ENCODE measurements at regions not wholly inside any gene's neighbourhood (a gene's known extent, or its start where the extent isn't known, plus 50 kb on each side); places are given as distances from the start of the nearest gene placed in this dataset.

DNA sequence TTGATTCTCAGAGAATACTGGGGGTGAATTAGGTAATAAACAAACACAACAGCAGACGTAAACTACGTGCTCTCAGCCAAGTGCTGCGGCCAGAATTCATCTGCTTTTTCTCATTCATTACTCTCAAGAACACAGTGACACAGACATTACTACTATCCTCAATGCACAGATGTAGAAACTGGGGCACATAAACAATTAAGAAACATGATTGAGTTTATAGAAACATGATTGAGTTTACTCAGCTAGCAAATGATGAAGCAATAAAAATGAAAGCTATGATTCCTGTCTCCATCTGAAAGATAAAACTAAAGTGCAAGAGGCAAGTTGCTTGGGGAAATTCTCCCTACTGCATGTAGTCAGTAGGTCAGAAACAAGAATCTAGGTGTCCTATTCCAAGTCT is 140.5 kb downstream of the IFI44 start:
- DNase-seq (ENCODE audit: low spot score): no peak
- intact Hi-C loops (cut with DNase I): no loop called here

GRCh38 chr1:78792756-78793155 is 143.1 kb downstream of the IFI44 start:
- intact Hi-C loops (cut with DNase I): no loop called here
- DNase-seq (ENCODE audit: low spot score): no peak

DNA sequence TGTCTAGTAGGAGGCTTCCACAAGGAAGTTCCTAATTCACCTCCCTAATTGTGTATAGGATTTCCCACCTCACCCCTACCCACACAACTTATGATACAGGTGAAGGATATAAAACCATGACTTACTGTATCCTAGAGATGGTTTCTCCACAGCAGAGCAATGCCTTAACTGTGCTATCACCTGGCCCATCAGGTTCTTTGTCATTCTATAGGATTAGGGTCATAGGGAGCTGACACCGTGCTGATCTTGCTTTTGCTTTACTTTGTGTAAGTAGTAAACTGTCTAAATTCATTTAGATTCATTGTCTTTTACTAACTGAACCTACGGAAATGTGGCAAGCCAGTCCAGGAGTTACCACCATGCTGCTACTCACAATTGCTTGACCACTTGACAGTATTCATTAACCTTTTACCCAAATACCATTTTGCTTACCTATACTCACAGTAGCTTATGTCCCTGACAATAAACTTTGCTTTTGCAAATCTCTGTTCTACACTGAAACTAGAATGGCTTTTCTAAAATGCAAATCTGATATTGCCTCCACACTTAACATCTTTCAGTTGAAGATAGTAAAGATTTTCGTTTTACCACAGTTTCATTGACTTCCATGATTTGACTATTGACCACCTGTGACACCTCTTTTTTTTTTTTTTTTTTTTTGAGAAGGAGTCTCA is 147.6 kb downstream of the IFI44 start:
- intact Hi-C loops (cut with DNase I): no loop called here
- no peak for DNase-seq (ENCODE audit: low spot score)

GRCh38 chr1:78799926-78800325 is 150.3 kb downstream of the IFI44 start:
- no peak for DNase-seq (ENCODE audit: low spot score)
- intact Hi-C loops (cut with DNase I): no loop called here

- intact Hi-C loops (cut with DNase I): no loop called here
- DNase-seq (ENCODE audit: low spot score): no peak
These were observed 164.5 kb downstream of the IFI44 start for GRCh38 chr1:78814176-78814575.

- no peak for DNase-seq (ENCODE audit: low spot score)
- intact Hi-C loops (cut with DNase I): no loop called here
These were observed 175.9 kb downstream of the IFI44 start for GRCh38 chr1:78825561-78825960.

DNA sequence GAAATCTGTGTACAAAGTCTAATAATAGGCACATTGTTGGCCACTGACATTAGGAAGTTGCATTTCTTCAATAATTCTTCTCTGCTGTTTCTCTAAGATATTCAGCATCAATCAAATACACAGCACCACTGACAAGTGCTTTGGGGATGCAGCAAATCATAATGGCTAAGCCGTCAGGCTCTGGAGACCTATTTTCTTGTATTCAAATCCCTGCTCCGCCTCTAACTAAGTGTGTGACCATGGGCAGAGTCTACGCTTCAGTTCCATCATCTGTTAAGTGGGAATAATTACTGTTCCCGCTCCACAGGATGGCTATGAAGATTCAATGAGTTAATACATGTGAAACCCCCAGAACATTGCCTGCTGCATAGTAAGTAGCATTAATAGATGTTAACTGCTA is 176.9 kb downstream of the ADGRL4 start:
- intact Hi-C loops (cut with DNase I): no loop called here

DNA sequence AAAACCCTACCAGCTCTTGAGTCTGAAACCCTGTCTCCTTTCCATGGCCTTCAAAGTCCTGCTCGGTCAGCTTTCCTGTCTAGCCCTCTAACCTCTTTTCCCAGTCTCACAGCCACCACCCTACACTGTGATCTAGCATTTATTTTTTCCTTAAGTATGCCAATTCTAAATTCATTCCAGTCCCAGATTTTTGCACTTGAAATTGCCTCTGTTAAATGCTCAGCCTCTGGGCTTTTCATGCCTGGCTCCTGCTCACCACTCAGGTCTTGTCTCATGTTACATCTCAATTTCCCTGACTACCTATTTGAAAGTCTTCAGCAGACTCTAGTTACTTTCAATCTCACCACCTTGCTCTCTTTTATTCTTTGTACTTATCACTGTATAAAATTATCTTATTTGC is 176.2 kb downstream of the ADGRL4 start:
- intact Hi-C loops (cut with DNase I): no loop called here
- no peak for DNase-seq (ENCODE audit: low spot score)

More for the DNA sequence above, 176.9 kb downstream of the ADGRL4 start:
- no peak for DNase-seq (ENCODE audit: low spot score)

DNA sequence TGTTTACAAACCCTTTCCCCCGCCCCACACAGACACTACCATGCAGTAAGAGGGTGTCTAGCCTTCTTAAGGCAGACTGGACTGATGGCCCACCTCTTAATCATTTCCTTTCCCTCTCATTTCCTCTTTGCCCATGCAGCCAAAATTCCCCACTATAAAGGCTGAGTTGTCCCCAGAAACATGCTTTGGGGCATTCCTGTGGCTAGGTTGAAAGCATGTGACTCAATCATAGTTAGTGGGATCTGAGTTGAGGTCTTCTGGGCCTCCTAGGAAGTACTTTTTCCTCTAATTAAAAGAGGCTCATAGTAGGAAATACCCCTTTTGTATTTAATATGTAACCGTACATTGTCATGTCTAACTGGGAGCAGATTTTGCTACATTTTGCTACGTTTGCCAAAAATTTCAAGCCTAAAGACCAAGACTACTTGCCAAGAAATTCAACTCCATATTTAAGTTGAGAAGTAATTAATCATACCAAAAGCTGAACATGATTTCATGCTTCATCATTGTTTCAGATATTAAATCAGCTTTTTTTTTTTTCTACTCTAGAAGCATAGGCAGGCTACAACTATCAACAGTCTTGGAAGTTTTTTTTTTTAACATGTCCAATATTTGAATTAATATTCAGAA is 174.7 kb downstream of the ADGRL4 start:
- intact Hi-C loops (cut with DNase I): no loop called here
- DNase-seq (ENCODE audit: low spot score): no peak

- intact Hi-C loops (cut with DNase I): no loop called here
- no peak for DNase-seq (ENCODE audit: low spot score)
These were observed 173.0 kb downstream of the ADGRL4 start for GRCh38 chr1:78833491-78833890.

DNA sequence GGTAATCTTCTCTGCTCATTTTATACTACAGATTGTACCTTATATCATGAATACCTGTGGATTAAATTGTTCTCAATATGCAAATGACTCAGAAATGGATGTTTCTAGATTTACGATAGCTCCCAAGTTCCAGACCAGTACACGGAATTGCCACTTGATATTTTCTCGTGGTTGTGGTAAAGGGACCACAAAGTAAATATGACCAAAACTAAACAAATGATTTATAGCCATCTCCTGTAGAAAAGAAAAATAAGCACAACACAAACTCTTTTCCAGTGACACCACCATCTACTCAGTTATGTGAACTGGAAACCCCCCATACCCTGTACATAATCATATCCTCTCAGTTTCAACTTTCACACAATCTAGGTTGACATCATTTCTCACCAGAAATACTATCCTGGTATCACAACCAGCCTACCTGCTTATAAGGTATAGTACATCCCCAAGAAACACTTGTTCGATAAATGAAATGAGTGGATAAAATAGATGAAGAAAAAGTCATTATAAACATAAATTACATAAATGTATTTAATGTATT is 172.3 kb downstream of the ADGRL4 start:
- DNase-seq (ENCODE audit: low spot score): no peak
- intact Hi-C loops (cut with DNase I): no loop called here

- no peak for DNase-seq (ENCODE audit: low spot score)
- intact Hi-C loops (cut with DNase I): loop anchor here (5.0 kb wide), 2 partner anchors 214 to 516 kb away; partner anchors contain the start of gene IFI44L
These were observed 169.8 kb downstream of the ADGRL4 start for GRCh38 chr1:78836726-78837125.

GRCh38 chr1:78839704-78840277 is 166.7 kb downstream of the ADGRL4 start:
- no peak for DNase-seq (ENCODE audit: low spot score)
- intact Hi-C loops (cut with DNase I): loop anchor here (2.0 to 5.0 kb wide), 3 partner anchors 217 to 513 kb away; partner anchors contain the start of gene IFI44L
